Skeletal muscle tissue (tissue), 3 donors: ENCODE measurements at regions not wholly inside any gene's neighbourhood (a gene's known extent, or its start where the extent isn't known, plus 50 kb on each side); places are given as distances from the start of the nearest gene placed in this dataset.
"Not testable (repeated sequence)": the region's sequence is repeated elsewhere in the genome, so short reads cannot be mapped to it uniquely, and the experiment has no call there.

Experiments used
- H3K27ac ChIP-seq: one replicate; pipeline ENCODE4 v1.7.0; 2013; ENCODE audit warnings: mild to moderate bottlenecking, low read depth, low read length, inconsistent platforms
- H3K27me3 ChIP-seq, 3 donors: one replicate each; pipeline ENCODE4 v1.7.0; 2013; ENCODE audit warnings: low read length in 3 of 3; ENCODE audit not compliant: control insufficient read depth in 3 of 3, insufficient read depth in 3 of 3
- H3K36me3 ChIP-seq, 3 donors: one replicate each; pipeline ENCODE4 v1.7.0; 2013; ENCODE audit warnings: low read length in 3 of 3; ENCODE audit not compliant: control insufficient read depth in 3 of 3, insufficient read depth in 3 of 3
- H3K4me1 ChIP-seq, 3 donors: one replicate each; pipeline ENCODE4 v1.7.0; 2013; ENCODE audit warnings: low read length in 3 of 3, mild to moderate bottlenecking in 3 of 3; ENCODE audit not compliant: control insufficient read depth in 3 of 3, insufficient read depth in 3 of 3
- H3K4me3 ChIP-seq, 3 donors: one replicate each; pipeline ENCODE4 v1.7.0; 2013; ENCODE audit warnings: low read length in 3 of 3
- H3K9ac ChIP-seq, 3 donors: one replicate each; pipeline ENCODE4 v1.7.0; 2013; ENCODE audit warnings: low read length in 3 of 3, mild to moderate bottlenecking in 3 of 3, moderate library complexity in 2 of 3, low read depth in 1 of 3
- H3K9me3 ChIP-seq, 3 donors: one replicate each; pipeline ENCODE4 v1.7.0; 2013; ENCODE audit warnings: low read length in 3 of 3; ENCODE audit not compliant: control insufficient read depth in 3 of 3
- donor health status: Osteomylitis.

- not testable (repeated sequence) for H3K27ac ChIP-seq, H3K4me1 ChIP-seq, H3K36me3 ChIP-seq
Observed at GRCh38 chr7:91395313-91395712, 131.1 kb downstream of the FZD1 start.

GRCh38 chr7:91397096-91397495 is 132.9 kb downstream of the FZD1 start:
- no peak overlapping the region for H3K9ac ChIP-seq
- no peaks in the 10 kb centered on the region for H3K36me3 ChIP-seq
- no peak overlapping the region for H3K27ac ChIP-seq
- no peaks in the 10 kb centered on the region for H3K27me3 ChIP-seq
- H3K4me1 ChIP-seq: no peaks in the 10 kb centered on the region
- H3K4me3 ChIP-seq: no peak overlapping the region
- H3K9me3 ChIP-seq: no peaks in the 10 kb centered on the region

More at GRCh38 chr7:91395313-91395712, 131.1 kb downstream of the FZD1 start:
- H3K27me3 ChIP-seq, H3K9me3 ChIP-seq, H3K4me3 ChIP-seq, H3K9ac ChIP-seq: not testable (repeated sequence)

- no peaks in the 10 kb centered on the region for H3K36me3 ChIP-seq
- no peak overlapping the region for H3K4me3 ChIP-seq
- H3K4me1 ChIP-seq: no peaks in the 10 kb centered on the region
- no peaks in the 10 kb centered on the region for H3K27me3 ChIP-seq
- H3K9me3 ChIP-seq: no peaks in the 10 kb centered on the region
- no peak overlapping the region for H3K27ac ChIP-seq
- no peak overlapping the region for H3K9ac ChIP-seq
Observed at GRCh38 chr7:91397612-91398011, 133.4 kb downstream of the FZD1 start.

- H3K27ac ChIP-seq: no peak overlapping the region
- no peaks in the 10 kb centered on the region for H3K9me3 ChIP-seq
- H3K36me3 ChIP-seq: no peaks in the 10 kb centered on the region
- no peaks in the 10 kb centered on the region for H3K27me3 ChIP-seq
- no peak overlapping the region for H3K4me3 ChIP-seq
- H3K4me1 ChIP-seq: no peaks in the 10 kb centered on the region
- no peak overlapping the region for H3K9ac ChIP-seq
Observed at GRCh38 chr7:91398341-91398740, 134.1 kb downstream of the FZD1 start.

- Histone ChIP-seq H3K36me3 (no peaks in the 10 kb centered on the region), H3K9ac (no peak overlapping the region), H3K27me3 (no peaks in the 10 kb centered on the region), H3K4me3 (no peak overlapping the region), H3K9me3 (no peaks in the 10 kb centered on the region), H3K4me1 (no peaks in the 10 kb centered on the region), H3K27ac (no peak overlapping the region)
Observed at GRCh38 chr7:91405092-91405788, 141.0 kb downstream of the FZD1 start.

- H3K9me3 ChIP-seq, H3K27me3 ChIP-seq, H3K9ac ChIP-seq, H3K27ac ChIP-seq, H3K4me3 ChIP-seq, H3K36me3 ChIP-seq, H3K4me1 ChIP-seq: not testable (repeated sequence)
Observed at GRCh38 chr7:91405873-91406272, 141.6 kb downstream of the FZD1 start.

GRCh38 chr7:91407942-91408341 is 143.7 kb downstream of the FZD1 start:
- no peak overlapping the region for H3K4me3 ChIP-seq
- H3K36me3 ChIP-seq: no peaks in the 10 kb centered on the region
- no peaks in the 10 kb centered on the region for H3K27me3 ChIP-seq
- H3K9ac ChIP-seq: no peak overlapping the region
- H3K4me1 ChIP-seq: no peaks in the 10 kb centered on the region
- no peaks in the 10 kb centered on the region for H3K9me3 ChIP-seq
- no peak overlapping the region for H3K27ac ChIP-seq

DNA sequence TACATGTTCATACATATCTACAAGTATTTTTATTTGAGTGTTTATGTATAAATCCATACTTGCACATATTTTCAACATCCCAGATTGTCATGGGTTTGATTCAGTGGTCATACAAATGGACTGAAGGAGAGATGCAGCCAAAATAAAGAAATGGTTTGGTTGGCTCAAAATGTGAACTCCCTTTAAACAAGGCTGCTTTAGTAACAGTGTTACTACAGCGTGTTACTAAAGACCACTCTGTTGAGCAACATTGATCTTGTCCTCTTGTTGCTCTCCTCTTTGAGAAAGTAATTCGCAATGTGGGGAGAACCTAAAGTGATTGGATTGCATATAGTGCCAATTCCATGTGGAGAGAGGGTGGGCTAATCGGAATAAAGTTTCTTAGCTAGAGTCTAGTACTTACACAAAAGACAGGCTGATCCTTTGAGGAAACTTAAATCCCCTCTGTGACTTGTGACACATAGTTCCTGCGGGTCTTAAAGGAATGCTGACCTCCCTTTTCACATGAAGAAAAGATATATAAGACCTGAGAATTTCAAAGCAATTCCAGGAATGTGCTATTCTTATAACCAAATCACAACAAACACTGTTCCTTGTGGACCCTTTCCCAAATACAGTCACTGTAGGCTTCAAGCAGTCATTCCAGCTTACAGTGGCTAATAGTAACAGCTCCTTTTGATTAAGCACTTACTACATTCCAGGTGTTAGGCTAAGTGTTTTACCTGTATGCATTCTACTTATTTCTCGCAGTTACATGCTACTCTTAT is 144.3 kb downstream of the FZD1 start:
- Histone ChIP-seq H3K9ac (no peak overlapping the region), H3K4me3 (no peak overlapping the region), H3K4me1 (no peaks in the 10 kb centered on the region), H3K9me3 (no peaks in the 10 kb centered on the region), H3K36me3 (no peaks in the 10 kb centered on the region), H3K27ac (no peak overlapping the region), H3K27me3 (no peaks in the 10 kb centered on the region)

- H3K27ac ChIP-seq: no peak overlapping the region
- H3K4me1 ChIP-seq: no peaks in the 10 kb centered on the region
- no peak overlapping the region for H3K4me3 ChIP-seq
- no peaks in the 10 kb centered on the region for H3K9me3 ChIP-seq
- no peaks in the 10 kb centered on the region for H3K27me3 ChIP-seq
- no peaks in the 10 kb centered on the region for H3K36me3 ChIP-seq
- H3K9ac ChIP-seq: no peak overlapping the region
Observed at GRCh38 chr7:91411060-91411459, 146.8 kb downstream of the FZD1 start.

DNA sequence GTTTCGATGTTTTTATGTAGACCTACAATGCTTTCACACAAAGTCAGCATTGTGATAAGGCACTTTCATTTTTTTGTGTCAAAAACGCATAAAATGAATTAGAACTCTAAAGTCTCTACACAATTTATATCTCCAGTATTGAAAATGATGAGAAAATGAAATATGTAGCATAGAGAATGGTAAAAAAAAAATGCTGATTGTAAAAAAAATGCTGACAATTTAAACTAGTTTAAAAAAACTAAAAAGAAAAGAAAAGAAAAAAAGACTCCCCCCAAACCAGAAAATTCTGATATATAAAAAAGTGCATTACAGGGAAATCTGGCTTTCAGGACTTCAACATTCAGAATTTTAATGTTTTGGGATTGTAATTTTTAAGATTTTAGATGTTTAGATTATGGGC is 148.1 kb downstream of the FZD1 start:
- Histone ChIP-seq H3K9ac (no peak overlapping the region), H3K36me3 (no peaks in the 10 kb centered on the region), H3K4me3 (no peak overlapping the region), H3K27me3 (no peaks in the 10 kb centered on the region), H3K4me1 (no peaks in the 10 kb centered on the region), H3K9me3 (no peaks in the 10 kb centered on the region), H3K27ac (no peak overlapping the region)
